KOPT-K1 (cell line): ENCODE measurements at regions not wholly inside any gene's neighbourhood (a gene's known extent, or its start where the extent isn't known, plus 50 kb on each side); places are given as distances from the start of the nearest gene placed in this dataset.
"Not testable (repeated sequence)": the region's sequence is repeated elsewhere in the genome, so short reads cannot be mapped to it uniquely, and the experiment has no call there.

Experiments
- H3K27ac ChIP-seq: fragments of 200-600 bp; sonication (generic); 2 replicates; pipeline ENCODE4 v1.5.1; 2016; ENCODE audit warnings: antibody characterized with exemption, mild to moderate bottlenecking, low read depth, low read length; ENCODE audit not compliant: poor library complexity, severe bottlenecking
- H3K36me3 ChIP-seq: fragments of 200-600 bp; sonication (generic); 2 replicates; pipeline ENCODE4 v1.5.1; 2017; ENCODE audit warnings: antibody characterized with exemption, mild to moderate bottlenecking, low read length, moderate library complexity; ENCODE audit not compliant: insufficient read depth
- H3K9me3 ChIP-seq: fragments of 200-600 bp; sonication (generic); 2 replicates; pipeline ENCODE4 v1.5.1; 2017; ENCODE audit warnings: antibody characterized with exemption, low read length, mild to moderate bottlenecking; ENCODE audit not compliant: insufficient read depth, poor library complexity, severe bottlenecking

GRCh38 chr21:22346576-22346975, 1348.4 kb downstream of the NCAM2 start:
- Histone ChIP-seq H3K36me3 (no peaks in the 10 kb centered on the region), H3K9me3 (no peaks in the 10 kb centered on the region)

GRCh38 chr21:22351076-22351475, 1352.9 kb downstream of the NCAM2 start:
- Histone ChIP-seq H3K36me3 (no peaks in the 10 kb centered on the region), H3K27ac (no peak overlapping the region), H3K9me3 (no peaks in the 10 kb centered on the region)

More at GRCh38 chr21:22346576-22346975, 1348.4 kb downstream of the NCAM2 start:
- H3K27ac ChIP-seq, result no peak overlapping the region

- Histone ChIP-seq H3K36me3 (no peaks in the 10 kb centered on the region), H3K9me3 (no peaks in the 10 kb centered on the region), H3K27ac (no peak overlapping the region)
Measured at GRCh38 chr21:22352088-22352487, 1353.9 kb downstream of the NCAM2 start.

- Histone ChIP-seq H3K36me3 (no peaks in the 10 kb centered on the region), H3K27ac (no peak overlapping the region), H3K9me3 (no peaks in the 10 kb centered on the region)
Measured at GRCh38 chr21:22355949-22356348, 1357.7 kb downstream of the NCAM2 start.

- Histone ChIP-seq H3K9me3 (no peaks in the 10 kb centered on the region), H3K36me3 (no peaks in the 10 kb centered on the region), H3K27ac (no peak overlapping the region)
Measured at GRCh38 chr21:22356663-22357062, 1358.5 kb downstream of the NCAM2 start.

GRCh38 chr21:22359599-22359998, 1361.4 kb downstream of the NCAM2 start:
- not testable (repeated sequence) for H3K27ac ChIP-seq, H3K36me3 ChIP-seq, H3K9me3 ChIP-seq

- no peaks in the 10 kb centered on the region for H3K36me3 ChIP-seq
- no peaks in the 10 kb centered on the region for H3K9me3 ChIP-seq
- no peak overlapping the region for H3K27ac ChIP-seq
Measured at GRCh38 chr21:22363504-22363903, 1365.3 kb downstream of the NCAM2 start.

GRCh38 chr21:22364163-22364562, 1366.0 kb downstream of the NCAM2 start:
- no peaks in the 10 kb centered on the region for H3K36me3 ChIP-seq
- H3K9me3 ChIP-seq, result no peaks in the 10 kb centered on the region
- H3K27ac ChIP-seq, result no peak overlapping the region

- H3K9me3 ChIP-seq, result peaks cover 9% of the 10 kb centered on the region
- H3K36me3 ChIP-seq, result no peaks in the 10 kb centered on the region
- no peak overlapping the region for H3K27ac ChIP-seq
Measured at GRCh38 chr21:22374218-22374969, 1376.2 kb downstream of the NCAM2 start.

GRCh38 chr21:22377795-22378194, 1379.6 kb downstream of the NCAM2 start:
- not testable (repeated sequence) for H3K27ac ChIP-seq, H3K36me3 ChIP-seq, H3K9me3 ChIP-seq

GRCh38 chr21:22393324-22393723, 1395.1 kb downstream of the NCAM2 start:
- Histone ChIP-seq H3K27ac (no peak overlapping the region), H3K9me3 (no peaks in the 10 kb centered on the region), H3K36me3 (no peaks in the 10 kb centered on the region)

GRCh38 chr21:22395965-22396364, 1397.8 kb downstream of the NCAM2 start:
- no peaks in the 10 kb centered on the region for H3K36me3 ChIP-seq
- no peak overlapping the region for H3K27ac ChIP-seq
- H3K9me3 ChIP-seq, result no peaks in the 10 kb centered on the region

GRCh38 chr21:22399681-22400514, 1401.7 kb downstream of the NCAM2 start:
- Histone ChIP-seq H3K9me3 (no peaks in the 10 kb centered on the region), H3K27ac (no peak overlapping the region), H3K36me3 (no peaks in the 10 kb centered on the region)

GRCh38 chr21:22409571-22409970, 1411.4 kb downstream of the NCAM2 start:
- H3K9me3 ChIP-seq, result no peaks in the 10 kb centered on the region
- H3K27ac ChIP-seq, result no peak overlapping the region
- H3K36me3 ChIP-seq, result no peaks in the 10 kb centered on the region

- H3K27ac ChIP-seq, result no peak overlapping the region
- no peaks in the 10 kb centered on the region for H3K9me3 ChIP-seq
- no peaks in the 10 kb centered on the region for H3K36me3 ChIP-seq
Measured at GRCh38 chr21:22416555-22416954, 1418.3 kb downstream of the NCAM2 start.
